Limb (tissue), 2 donors: ENCODE measurements at regions not wholly inside any gene's neighbourhood (a gene's known extent, or its start where the extent isn't known, plus 50 kb on each side); places are given as distances from the start of the nearest gene placed in this dataset.
"Not testable (repeated sequence)": the region's sequence is repeated elsewhere in the genome, so short reads cannot be mapped to it uniquely, and the experiment has no call there.

Source experiments
- DNase-seq, 2 donors: peaks; one replicate each; pipeline ENCODE4 v3.0.0-alpha.2; 2016; ENCODE audit errors: extremely low spot score in 2 of 2

- DNase-seq: no peak
Observed at GRCh38 chr14:38592764-38593442, 337.0 kb upstream of the CLEC14A start.

- DNase-seq: no peak
Observed at GRCh38 chr14:38589747-38590350, 334.0 kb upstream of the CLEC14A start.

- no peak for DNase-seq
Observed at GRCh38 chr14:38583471-38583870, 327.6 kb upstream of the CLEC14A start.

GRCh38 chr14:38578278-38578681 is 322.4 kb upstream of the CLEC14A start:
- DNase-seq: no peak

DNA sequence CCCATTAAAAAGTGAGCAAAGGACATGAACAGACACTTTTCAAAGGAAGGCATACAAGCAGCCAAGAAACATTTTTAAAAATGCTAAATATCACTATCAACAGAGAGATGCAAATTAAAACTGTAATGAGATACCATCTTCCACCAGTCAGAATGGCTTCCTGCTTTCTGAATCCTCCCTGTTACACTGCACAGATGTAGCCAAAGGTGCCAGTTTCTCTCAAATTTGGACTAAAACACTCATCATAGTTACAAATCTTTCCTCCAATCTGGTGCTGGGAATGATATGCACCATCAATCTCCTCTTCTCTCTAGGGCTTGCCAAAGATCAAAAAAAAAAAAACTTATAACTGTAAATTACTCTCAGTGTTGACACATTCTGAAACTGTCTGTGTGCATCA is 311.8 kb upstream of the CLEC14A start:
- no peak for DNase-seq

GRCh38 chr14:38561657-38562056 is 305.8 kb upstream of the CLEC14A start:
- no peak for DNase-seq

- DNase-seq: no peak
Observed at GRCh38 chr14:38559711-38560110, 303.8 kb upstream of the CLEC14A start.

DNA sequence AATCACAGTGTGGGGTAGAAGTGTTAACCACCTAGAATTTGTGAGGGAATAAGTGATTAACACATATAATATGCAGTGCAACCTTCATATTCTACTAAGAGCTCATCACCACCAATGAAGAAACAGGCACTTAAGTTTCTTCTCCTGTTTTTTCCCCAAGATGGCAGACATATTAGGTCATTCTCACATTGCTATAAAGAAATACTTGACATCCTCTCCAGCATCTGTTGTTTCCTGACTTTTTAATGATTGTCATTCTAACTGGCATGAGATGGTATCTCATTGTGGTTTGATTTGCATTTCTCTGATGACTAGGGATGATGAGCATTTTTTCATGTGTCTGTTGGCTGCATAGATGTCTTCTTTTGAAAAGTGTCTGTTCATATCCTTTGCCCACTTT is 301.5 kb upstream of the CLEC14A start:
- not testable (repeated sequence) for DNase-seq

- DNase-seq: no peak
Observed at GRCh38 chr14:38556252-38556651, 300.4 kb upstream of the CLEC14A start.

DNA sequence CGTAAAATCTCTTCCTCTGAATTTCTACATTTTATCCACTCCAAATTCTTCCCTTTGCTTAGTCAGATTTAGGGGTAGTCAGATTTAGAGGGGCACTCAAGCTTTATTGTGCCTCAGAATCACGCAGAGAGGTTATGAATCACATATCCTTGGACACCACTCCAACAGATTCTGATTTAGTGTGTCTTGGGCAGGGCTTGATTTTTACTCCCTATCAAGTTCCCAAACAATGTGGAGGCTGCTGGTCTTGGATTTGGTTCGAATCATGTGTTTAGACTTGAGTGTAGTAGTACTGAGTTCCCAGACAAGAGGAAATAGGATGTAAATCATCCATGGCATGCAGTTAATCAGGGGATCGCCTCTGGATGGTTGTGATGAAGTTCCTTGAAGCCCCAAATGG is 298.1 kb upstream of the CLEC14A start:
- no peak for DNase-seq

DNA sequence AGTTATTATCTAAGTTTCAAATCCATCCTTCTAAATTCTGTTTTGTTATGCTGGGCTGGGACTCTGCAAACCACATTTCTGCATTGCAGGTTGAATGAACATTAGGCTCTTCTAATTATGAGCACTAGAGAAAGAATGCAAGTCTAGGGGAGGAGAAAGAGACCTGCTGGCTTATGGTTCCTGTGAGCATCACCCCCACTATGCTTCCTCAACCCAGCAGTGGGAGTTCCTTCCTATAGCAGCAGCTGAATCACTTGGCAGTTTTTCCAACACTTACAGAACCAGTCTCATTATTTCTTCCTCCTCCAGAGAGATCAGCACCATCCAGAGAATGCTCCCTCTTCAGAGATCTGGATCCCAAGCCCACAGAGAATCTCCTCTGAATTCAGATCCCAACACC is 297.7 kb upstream of the CLEC14A start:
- no peak for DNase-seq

GRCh38 chr14:38549564-38549963 is 293.7 kb upstream of the CLEC14A start:
- DNase-seq: peak in 1 of 2 donors; percentile 18

DNA sequence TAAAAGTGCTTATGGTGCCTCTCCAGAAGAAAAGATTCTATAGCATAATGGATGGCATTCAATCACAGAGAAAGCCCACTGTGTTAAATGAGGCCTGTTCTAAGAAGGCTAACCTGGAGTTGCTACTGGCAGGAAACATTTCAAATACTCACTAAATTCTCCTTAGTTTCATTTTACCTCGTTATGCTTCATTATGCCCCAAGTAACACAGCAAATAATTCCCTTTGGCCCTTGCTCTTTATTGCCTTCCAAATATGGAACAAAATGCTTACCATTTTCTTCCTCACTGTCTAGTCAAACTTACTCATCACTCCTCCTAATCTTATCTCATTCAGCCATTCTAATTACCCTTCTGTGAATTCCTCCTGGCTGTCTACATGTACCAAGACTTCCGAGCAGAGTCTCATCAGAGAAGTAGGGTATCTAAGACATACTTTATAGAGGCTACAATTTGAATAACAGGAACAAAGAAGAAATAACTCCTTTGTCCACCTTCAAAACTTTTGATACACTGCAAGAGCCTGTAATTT is 292.1 kb upstream of the CLEC14A start:
- DNase-seq: no peak

DNA sequence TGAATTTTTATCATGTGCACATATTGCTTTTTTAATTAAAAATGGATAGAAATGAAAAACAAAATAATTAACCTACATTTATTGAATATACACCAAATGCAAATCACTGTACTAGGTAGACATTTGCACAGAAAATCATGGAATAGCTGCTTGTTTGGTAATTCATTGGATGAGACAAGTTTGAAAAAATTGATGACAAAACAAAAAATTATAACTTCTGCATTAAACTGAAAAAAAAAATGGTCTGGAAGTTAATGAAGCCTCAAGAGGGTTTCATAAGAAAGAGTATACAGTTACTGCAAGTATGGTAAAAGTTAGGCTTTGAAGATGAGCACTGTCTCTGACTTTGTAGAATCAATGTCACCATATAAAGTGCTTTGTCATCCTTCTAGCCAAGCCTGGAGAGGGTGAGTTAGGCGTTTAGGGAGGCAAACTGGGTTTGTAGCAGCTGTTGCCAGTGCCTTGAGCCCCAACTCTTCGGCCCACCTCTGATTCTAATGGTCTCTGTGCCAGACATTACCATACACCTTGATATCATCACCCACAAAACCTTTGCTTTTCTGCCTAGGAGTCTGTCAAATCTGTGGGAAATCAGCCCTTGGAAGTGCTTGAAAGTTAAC is 291.1 kb upstream of the CLEC14A start:
- no peak for DNase-seq

DNA sequence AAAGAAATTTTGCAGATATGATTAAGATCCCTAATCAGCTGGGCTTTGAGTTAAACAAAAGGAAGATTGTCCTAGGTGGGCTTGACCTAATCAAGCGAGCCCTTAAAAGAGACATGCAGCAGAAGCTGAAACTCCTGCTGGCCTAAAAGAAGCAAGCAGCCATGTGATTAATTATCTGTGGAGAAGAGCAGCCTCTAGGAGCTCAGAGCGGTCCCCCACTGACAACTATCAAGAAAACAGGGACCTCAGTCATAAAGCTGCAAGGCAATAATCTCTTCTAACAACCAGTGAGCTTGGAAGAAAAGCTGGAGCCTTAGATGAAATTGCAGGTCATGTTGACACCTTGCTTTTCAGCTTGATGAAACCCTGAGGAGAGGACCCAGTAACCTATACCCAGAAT is 288.9 kb upstream of the CLEC14A start:
- no peak for DNase-seq

- DNase-seq: not testable (repeated sequence)
Observed at GRCh38 chr14:38543851-38544250, 288.0 kb upstream of the CLEC14A start.

GRCh38 chr14:38538053-38538452 is 282.2 kb upstream of the CLEC14A start:
- not testable (repeated sequence) for DNase-seq

- DNase-seq: no peak
Observed at GRCh38 chr14:38536376-38537038, 280.6 kb upstream of the CLEC14A start.

- DNase-seq: no peak
Observed at GRCh38 chr14:38528582-38528981, 272.7 kb upstream of the CLEC14A start.

- DNase-seq: no peak
Observed at GRCh38 chr14:38527502-38527878, 271.6 kb upstream of the CLEC14A start.

DNA sequence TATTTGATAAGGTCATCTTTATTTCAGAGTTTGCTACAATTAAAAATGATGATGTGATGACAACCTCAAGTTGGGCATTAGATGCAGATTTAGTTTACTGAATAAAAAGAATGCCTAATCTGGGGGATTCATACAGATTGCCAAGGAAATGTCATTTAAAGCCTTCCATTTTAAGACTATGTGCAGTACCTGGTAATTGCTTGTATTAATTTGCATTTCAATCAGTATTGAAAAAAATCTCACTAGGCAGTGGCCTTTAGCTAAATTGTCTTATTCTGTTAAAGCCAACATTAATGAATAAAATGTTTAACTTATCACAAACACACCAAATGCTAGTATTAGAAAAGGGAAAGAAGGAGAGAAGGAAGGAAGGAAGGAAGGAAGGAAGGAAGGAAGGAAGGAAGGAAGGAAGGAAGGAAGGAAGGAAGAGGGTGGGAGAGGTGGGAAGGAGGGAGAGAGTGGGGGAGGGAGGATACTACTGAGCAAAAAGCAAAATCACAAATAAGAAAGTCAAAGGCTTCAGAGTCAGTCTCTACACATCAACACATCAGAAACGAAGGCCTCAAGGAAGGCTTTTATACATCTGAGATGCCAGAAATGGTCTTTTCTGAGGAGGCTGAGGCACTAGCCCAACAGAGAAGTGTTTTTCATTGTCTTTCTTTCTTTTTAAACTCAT is 271.1 kb upstream of the CLEC14A start:
- no peak for DNase-seq
